ENCODE measurements at regions not wholly inside any gene's neighbourhood (a gene's known extent, or its start where the extent isn't known, plus 50 kb on each side); places are given as distances from the start of the nearest gene placed in this dataset.
A peak's percentile ranks its signal among the peaks of the same experiment; 100 is the strongest.
"Not testable (repeated sequence)": the region's sequence is repeated elsewhere in the genome, so short reads cannot be mapped to it uniquely, and the experiment has no call there.

DNA sequence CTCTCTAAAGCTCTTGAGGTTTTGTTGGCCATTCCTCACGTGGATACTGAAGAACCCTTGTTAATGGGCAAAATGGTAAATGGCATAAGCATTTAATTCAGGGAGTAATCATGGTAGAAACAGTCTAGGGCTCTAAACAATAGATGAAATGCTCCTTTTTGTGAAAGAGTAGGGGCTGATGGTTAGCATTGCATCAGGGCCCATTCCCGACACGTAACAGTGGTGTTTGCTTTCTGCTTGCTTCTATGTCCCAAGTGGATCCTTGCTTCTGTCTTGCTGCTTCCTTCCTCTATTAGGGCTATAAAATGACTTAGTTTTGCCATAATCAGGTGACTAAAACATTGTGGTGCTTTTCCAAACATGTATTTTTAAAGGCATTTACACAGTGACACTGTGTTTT lies 230.9 kb upstream of the AFF2 start:
- no peak for DNase-seq

DNA sequence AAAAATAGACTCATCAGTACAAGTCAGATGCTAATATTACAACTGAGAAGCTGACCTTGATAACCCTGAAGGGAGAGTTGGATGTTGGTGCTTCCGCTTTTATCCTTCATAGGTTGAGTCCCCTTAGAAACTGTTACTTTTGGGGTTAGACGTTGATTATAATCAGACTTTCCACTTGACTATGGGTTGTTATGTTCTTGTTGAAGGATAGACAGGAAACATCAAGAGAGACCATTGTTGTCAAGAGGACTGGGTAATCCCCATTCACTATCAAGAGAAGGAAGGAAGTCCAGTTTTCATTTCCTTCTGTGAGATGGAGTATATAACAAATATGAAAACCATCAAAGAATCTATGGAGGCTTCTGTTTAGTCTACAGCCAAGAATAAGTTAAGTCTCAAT lies 229.9 kb upstream of the AFF2 start:
- DNase-seq = no peak

DNA sequence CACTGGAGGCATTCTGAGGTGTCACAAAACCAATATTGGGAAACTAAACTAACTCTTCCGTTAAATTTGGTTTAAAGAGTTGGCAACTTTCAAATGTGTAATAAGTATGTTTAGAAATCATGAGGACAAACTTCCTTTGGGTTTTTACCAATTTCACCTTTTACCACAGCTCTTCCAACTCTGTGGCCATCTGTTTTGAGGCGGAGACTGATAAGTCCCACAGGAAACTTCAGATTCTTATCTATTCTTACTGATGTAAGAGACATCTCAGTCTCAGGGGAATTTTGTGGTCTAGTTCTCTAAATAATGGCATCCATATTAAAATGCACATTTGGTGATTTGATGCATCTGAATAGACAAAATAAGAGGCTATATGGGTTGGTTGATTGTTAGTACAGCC lies 229.2 kb upstream of the AFF2 start:
- no peak for DNase-seq

- DNase-seq = no peak
Observed at GRCh38 chrX:148281920-148282319, 218.5 kb upstream of the AFF2 start.

GRCh38 chrX:148282504-148282903 lies 217.9 kb upstream of the AFF2 start:
- DNase-seq = no peak

- no peak for DNase-seq
Observed at GRCh38 chrX:148284056-148284455, 216.4 kb upstream of the AFF2 start.

- no peak for DNase-seq
Observed at GRCh38 chrX:148284821-148285220, 215.6 kb upstream of the AFF2 start.

DNA sequence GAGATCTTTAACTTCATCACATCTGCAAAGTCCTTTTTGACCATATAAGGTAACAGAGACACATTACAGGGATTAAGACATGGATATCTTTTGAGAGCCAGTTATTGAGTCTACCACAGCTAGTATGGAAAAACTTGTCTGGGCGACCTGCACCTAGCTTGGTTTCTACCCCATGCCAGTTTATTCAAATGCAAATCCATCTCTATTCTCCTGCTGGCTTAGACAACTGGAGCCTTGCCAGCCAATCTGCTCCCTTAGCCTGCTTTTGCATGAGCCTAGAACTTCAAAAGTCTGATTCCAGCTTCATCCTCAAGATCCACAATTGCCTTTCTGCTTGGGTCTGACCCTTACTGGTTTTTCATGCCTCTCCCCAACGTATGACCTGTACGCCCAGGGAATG lies 212.0 kb upstream of the AFF2 start:
- no peak for DNase-seq

- no peak for DNase-seq
Observed at GRCh38 chrX:148290041-148290440, 210.4 kb upstream of the AFF2 start.

DNA sequence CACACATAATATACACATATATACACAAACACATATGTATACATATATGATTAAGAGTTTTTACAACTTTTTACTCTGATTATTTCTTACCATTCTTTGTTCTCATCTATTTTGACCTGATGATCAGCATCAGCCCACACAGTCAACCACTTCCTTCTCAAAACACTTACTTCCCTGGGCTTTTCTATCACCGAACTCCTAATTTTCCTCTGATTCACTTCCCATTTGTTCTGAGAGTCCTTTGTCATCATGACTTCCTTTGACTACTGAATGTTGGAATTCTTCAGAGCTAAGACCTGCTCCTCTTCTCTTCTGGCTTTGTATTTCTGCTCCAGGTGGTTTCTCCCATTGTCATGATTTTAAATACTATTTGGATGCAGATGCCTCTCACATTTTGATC lies 209.5 kb upstream of the AFF2 start:
- DNase-seq = no peak

GRCh38 chrX:148298737-148299136 lies 201.7 kb upstream of the AFF2 start:
- no peak for DNase-seq

DNA sequence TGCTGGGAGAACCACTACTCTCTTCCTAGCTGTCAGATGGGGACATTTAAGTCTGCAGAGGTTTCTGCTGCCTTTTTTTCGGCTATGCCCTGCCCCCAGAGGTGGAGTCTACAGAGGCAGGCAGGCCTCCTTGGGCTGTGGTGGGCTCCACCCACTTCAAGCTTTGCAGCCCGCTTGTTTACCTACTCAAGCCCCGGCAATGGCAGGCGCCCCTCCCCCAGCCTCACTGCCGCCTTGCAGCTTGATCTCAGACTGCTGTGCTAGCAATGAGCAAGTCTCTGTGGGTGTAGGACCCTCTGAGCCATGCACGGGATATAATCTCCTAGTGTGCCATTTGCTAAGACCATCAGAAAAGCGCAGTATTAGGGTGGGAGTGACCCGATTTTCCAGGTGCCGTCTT lies 195.2 kb upstream of the AFF2 start:
- not testable (repeated sequence) for DNase-seq

DNA sequence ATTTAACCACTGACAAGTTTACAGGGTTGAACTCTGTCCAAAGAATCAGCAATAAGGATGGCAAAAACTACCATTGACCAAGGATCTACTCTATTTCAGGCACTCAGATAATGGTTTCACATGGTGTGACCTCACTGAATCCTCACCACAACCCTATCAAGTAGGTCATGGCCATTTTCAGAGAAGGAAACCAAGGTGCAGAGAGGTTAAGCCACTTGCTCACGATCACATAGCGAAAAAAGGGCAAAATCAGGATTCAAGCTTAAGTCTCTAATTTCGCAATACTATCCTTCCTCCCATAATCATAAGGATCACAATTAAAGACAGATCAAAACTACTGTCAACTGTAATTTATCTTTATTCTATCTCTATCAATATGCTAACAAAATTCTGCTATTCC lies 191.0 kb upstream of the AFF2 start:
- no peak for DNase-seq

GRCh38 chrX:148310426-148311165 lies 189.8 kb upstream of the AFF2 start:
- DNase-seq = peak; percentile 51

GRCh38 chrX:148311544-148311943 lies 188.9 kb upstream of the AFF2 start:
- DNase-seq = no peak

DNA sequence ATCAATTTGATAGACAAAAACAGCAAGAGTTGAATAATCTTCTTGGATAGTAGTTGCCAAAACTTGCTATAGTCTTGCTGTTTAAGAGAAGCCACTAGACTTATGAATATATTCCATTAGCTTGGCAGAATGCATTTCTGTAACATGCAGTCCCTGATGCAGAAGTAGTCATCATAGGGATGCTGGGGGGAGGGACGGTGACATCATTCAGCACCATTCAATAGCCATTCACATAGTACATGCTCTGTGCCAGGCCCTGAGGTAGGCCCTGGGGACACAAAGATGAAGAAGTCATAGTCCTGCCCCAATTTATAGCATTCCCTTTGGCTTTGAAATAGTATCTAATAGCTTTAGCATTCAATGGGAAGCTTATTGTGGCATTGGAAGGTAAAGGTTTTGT lies 185.5 kb upstream of the AFF2 start:
- DNase-seq = no peak

GRCh38 chrX:148316446-148316845 lies 184.0 kb upstream of the AFF2 start:
- DNase-seq = no peak

GRCh38 chrX:148322906-148323305 lies 177.5 kb upstream of the AFF2 start:
- DNase-seq = no peak

GRCh38 chrX:148333989-148334388 lies 166.4 kb upstream of the AFF2 start:
- DNase-seq = no peak

DNA sequence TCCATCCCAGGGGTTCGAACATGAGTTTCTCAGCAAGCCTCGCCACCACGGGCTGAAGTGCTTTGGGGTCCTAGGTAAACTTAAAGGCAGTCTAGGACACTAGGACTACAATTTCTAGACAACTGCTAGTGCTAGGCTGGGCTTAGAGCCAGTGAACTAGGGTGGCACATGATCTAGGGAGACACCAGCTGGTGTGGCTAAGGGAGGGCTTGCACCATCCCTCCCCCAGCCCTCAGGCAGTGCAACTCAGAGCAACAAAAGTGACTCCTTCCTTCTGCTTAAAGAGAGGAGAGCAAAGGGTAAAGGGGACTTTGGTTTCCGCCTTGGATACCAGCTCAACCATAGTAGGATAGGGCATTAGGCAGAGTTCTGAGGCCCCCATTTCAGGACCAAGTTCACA lies 162.5 kb upstream of the AFF2 start:
- no peak for DNase-seq

- no peak for DNase-seq
Observed at GRCh38 chrX:148354916-148355315, 145.5 kb upstream of the AFF2 start.

- no peak for DNase-seq
Observed at GRCh38 chrX:148361641-148362040, 138.8 kb upstream of the AFF2 start.

GRCh38 chrX:148363471-148364235 lies 136.8 kb upstream of the AFF2 start:
- no peak for DNase-seq

DNA sequence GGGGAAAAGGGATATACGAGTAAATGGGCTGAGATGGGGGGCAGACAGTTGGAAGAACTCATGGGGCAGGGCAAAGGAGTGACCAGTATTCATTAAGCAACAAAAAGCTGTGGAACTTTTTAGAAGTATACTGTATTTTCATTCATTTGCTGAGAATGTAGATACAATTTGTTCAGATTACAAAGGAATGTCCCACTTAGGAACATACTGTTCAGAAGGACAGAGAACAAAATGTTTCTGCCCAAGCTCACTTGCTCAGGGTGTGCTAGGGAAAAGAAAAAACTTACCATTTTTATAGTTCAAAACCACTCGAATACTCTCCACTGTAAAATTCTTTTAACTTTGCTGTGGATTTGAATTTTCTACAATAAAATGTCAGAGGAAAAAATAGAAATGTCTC lies 135.2 kb upstream of the AFF2 start:
- no peak for DNase-seq

GRCh38 chrX:148371291-148371690 lies 129.1 kb upstream of the AFF2 start:
- DNase-seq = no peak
